ENCODE measurements at regions not wholly inside any gene's neighbourhood (a gene's known extent, or its start where the extent isn't known, plus 50 kb on each side); places are given as distances from the start of the nearest gene placed in this dataset.

- intact Hi-C loops (cut with DNase I), result no loop called here
- no peaks in the 10 kb centered on the region for H3K36me3 ChIP-seq
- no peaks in the 10 kb centered on the region for H3K4me1 ChIP-seq
- no peak for ATAC-seq
- 64 to 100% (median 71%) methylated on average over 2 of the region's 2 CpGs for WGBS, 4 donors
- no peak overlapping the region for H3K27ac ChIP-seq
- no peak overlapping the region for H3K4me3 ChIP-seq
- H3K9me3 ChIP-seq, result peaks cover 0 to 13% (median 0%) of the 10 kb centered on the region in 12 donors
- DNase-seq, result no peak
- no peak for TF ChIP-seq POLR2A (IDR thresholded peaks at IDR 0.05)
- no peak for TF ChIP-seq CTCF (IDR thresholded peaks at IDR 0.05)
- no peaks in the 10 kb centered on the region for H3K27me3 ChIP-seq
These were observed 124.3 kb upstream of the MOCS2 start for GRCh38 chr5:53233645-53234405.

- Histone ChIP-seq H3K27me3 (no peaks in the 10 kb centered on the region), H3K9me3 (peaks cover 0 to 13% (median 0%) of the 10 kb centered on the region in 12 donors), H3K4me3 (no peak overlapping the region), H3K36me3 (no peaks in the 10 kb centered on the region), H3K4me1 (no peaks in the 10 kb centered on the region), H3K27ac (no peak overlapping the region)
- no peak for ATAC-seq
- 73 to 79% (median 75%) methylated on average over 3 of the region's 3 CpGs for WGBS, 4 donors
- intact Hi-C loops (cut with DNase I), result no loop called here
- no peak for TF ChIP-seq POLR2A (IDR thresholded peaks at IDR 0.05)
- no peak for TF ChIP-seq CTCF (IDR thresholded peaks at IDR 0.05)
- no peak for DNase-seq
These were observed 127.1 kb upstream of the MOCS2 start for GRCh38 chr5:53236683-53237082.

DNA sequence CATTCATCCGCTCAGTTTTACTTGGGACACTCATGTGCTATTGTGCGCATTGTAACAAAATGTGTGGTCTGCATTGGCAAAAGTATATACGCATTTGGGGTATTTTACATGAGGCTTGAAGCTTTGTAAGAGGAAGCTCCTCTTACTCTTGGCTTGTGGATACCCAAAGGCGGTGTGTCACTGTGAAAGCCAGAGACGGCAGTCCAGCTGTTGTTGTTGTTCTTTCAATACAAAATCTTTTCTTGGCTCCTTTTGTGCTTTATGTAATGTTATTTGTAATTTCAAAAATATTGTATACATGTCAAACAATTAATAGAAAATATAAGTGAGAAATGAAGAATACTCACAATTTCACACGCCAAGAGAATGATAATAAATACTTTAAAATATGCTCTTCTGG, 128.3 kb upstream of the MOCS2 start:
- Histone ChIP-seq H3K27ac (no peak overlapping the region), H3K4me1 (no peaks in the 10 kb centered on the region), H3K9me3 (peaks cover 0 to 7% (median 0%) of the 10 kb centered on the region in 12 donors), H3K27me3 (no peaks in the 10 kb centered on the region), H3K4me3 (no peak overlapping the region), H3K36me3 (no peaks in the 10 kb centered on the region)
- no peak for ATAC-seq
- no peak for DNase-seq
- intact Hi-C loops (cut with DNase I), result no loop called here
- TF ChIP-seq CTCF (IDR thresholded peaks at IDR 0.05) (no peak), POLR2A (IDR thresholded peaks at IDR 0.05) (no peak)
- 66 to 82% (median 72%) methylated on average over 6 of the region's 6 CpGs for WGBS, 4 donors

- no peak for TF ChIP-seq CTCF (IDR thresholded peaks at IDR 0.05)
- no peak for TF ChIP-seq POLR2A (IDR thresholded peaks at IDR 0.05)
- H3K9me3 ChIP-seq, result no peaks in the 10 kb centered on the region
- H3K36me3 ChIP-seq, result no peaks in the 10 kb centered on the region
- no peaks in the 10 kb centered on the region for H3K27me3 ChIP-seq
- ATAC-seq (no peak), DNase-seq (no peak)
- H3K27ac ChIP-seq, result no peak overlapping the region
- WGBS, 4 donors, result 89 to 95% (median 91%) methylated on average over 2 of the region's 2 CpGs
- no peak overlapping the region for H3K4me3 ChIP-seq
- intact Hi-C loops (cut with DNase I), result no loop called here
- H3K4me1 ChIP-seq, result no peaks in the 10 kb centered on the region
These were observed 129.9 kb upstream of the MOCS2 start for GRCh38 chr5:53239301-53239990.

All from heart left ventricle (tissue), 16 donors.